ENCODE measurements at regions not wholly inside any gene's neighbourhood (a gene's known extent, or its start where the extent isn't known, plus 50 kb on each side); places are given as distances from the start of the nearest gene placed in this dataset.

GRCh38 chr11:116109228-116109627 lies 605.0 kb upstream of the CADM1 start:
- no peaks in the 10 kb centered on the region for H3K36me3 ChIP-seq
- DNase-seq: no peak
- ATAC-seq: peak in 1 of 2 donors; percentile 18

GRCh38 chr11:116108161-116108560 lies 603.9 kb upstream of the CADM1 start:
- H3K36me3 ChIP-seq: no peaks in the 10 kb centered on the region
- in situ Hi-C loops (cut with MboI; ENCODE audit: low sequenced_read_pairs in 4 of 4) (no loop called here), intact Hi-C loops (cut with DNase I; ENCODE audit: low total_unique reads) (no loop called here)
- no peaks in the 10 kb centered on the region for H3K9me3 ChIP-seq
- no peak for ATAC-seq
- no peaks in the 10 kb centered on the region for H3K27me3 ChIP-seq
- peaks cover 0 to 12% of the 10 kb centered on the region in 2 donors for H3K4me1 ChIP-seq
- TF ChIP-seq POLR2A (IDR thresholded peaks at IDR 0.05) (no peak), CTCF (IDR thresholded peaks at IDR 0.05 in 4 of 5, conservative IDR thresholded peaks at IDR 0.05 in 1 of 5) (no peak)
- no peak for DNase-seq
- no peak overlapping the region for H3K27ac ChIP-seq
- no peak overlapping the region for H3K4me3 ChIP-seq

More at GRCh38 chr11:116109228-116109627, 605.0 kb upstream of the CADM1 start:
- H3K9me3 ChIP-seq: no peaks in the 10 kb centered on the region
- in situ Hi-C loops (cut with MboI; ENCODE audit: low sequenced_read_pairs in 4 of 4): no loop called here
- no peak overlapping the region for H3K4me3 ChIP-seq
- no peak for TF ChIP-seq CTCF (IDR thresholded peaks at IDR 0.05 in 4 of 5, conservative IDR thresholded peaks at IDR 0.05 in 1 of 5)
- TF ChIP-seq POLR2A (IDR thresholded peaks at IDR 0.05): no peak
- intact Hi-C loops (cut with DNase I; ENCODE audit: low total_unique reads): no loop called here
- H3K27ac ChIP-seq: no peak overlapping the region
- H3K4me1 ChIP-seq: peaks cover 0 to 12% of the 10 kb centered on the region in 2 donors
- no peaks in the 10 kb centered on the region for H3K27me3 ChIP-seq

DNA sequence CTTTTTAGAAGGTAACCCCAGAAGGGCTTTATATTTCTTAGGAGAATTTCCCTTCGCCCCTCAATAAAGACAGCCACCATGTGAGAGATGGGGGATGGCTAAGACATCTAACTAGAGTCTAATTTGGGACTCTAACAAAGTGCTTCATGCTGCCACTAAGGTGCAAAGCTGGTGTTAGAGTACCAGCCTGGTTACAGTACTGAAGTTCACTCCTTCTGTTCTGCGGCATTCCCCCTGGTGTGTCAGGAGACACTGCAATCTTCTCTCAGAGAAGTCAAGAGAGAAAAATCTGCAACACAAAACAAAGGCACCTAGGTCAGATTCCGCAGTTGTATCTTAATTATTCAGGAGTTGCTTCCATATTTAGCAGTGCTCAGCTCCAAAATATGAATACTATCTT lies 603.0 kb upstream of the CADM1 start:
- H3K9me3 ChIP-seq: no peaks in the 10 kb centered on the region
- ATAC-seq (no peak), DNase-seq (no peak)
- no peak overlapping the region for H3K4me3 ChIP-seq
- no peak overlapping the region for H3K27ac ChIP-seq
- peaks cover 0 to 12% of the 10 kb centered on the region in 2 donors for H3K4me1 ChIP-seq
- in situ Hi-C loops (cut with MboI; ENCODE audit: low sequenced_read_pairs in 4 of 4) (no loop called here), intact Hi-C loops (cut with DNase I; ENCODE audit: low total_unique reads) (no loop called here)
- H3K36me3 ChIP-seq: no peaks in the 10 kb centered on the region
- no peaks in the 10 kb centered on the region for H3K27me3 ChIP-seq
- TF ChIP-seq CTCF (IDR thresholded peaks at IDR 0.05 in 4 of 5, conservative IDR thresholded peaks at IDR 0.05 in 1 of 5) (no peak), POLR2A (IDR thresholded peaks at IDR 0.05) (no peak)

DNA sequence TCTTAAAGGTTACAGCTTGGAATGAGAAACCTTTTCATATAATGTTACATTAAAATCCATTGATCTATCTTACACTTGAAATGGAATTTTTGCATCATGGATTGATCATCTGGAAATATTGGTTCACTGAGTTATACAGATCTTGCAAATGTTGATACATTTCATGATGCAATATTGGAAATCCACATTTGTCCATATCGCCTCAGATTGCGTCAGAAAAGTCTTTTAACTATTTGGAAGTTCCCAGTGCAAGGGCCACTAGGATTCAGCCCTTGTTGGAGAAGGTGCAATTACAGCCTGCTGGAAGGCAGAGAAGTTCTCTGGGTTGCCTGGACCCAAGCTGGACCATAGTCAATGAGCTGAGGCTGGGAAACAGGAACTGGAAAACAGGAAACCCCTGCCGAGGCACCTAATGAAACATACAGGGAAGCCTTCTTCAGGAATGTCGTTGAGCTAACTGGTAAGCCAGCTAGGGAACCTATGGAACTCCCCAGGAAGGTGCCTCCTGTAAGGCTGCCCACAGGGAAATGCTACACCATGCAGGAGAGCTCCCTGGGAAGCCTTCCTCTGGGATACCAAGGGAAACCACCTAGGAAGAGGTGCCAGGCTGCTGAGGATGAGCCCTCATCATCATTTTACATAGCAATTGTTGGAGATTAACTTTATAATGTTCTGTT lies 600.4 kb upstream of the CADM1 start:
- H3K27me3 ChIP-seq: no peaks in the 10 kb centered on the region
- H3K36me3 ChIP-seq: no peaks in the 10 kb centered on the region
- H3K27ac ChIP-seq: no peak overlapping the region
- ATAC-seq (no peak), DNase-seq (no peak)
- intact Hi-C loops (cut with DNase I; ENCODE audit: low total_unique reads) (no loop called here), in situ Hi-C loops (cut with MboI; ENCODE audit: low sequenced_read_pairs in 4 of 4) (no loop called here)
- no peaks in the 10 kb centered on the region for H3K9me3 ChIP-seq
- peaks cover 0 to 4% of the 10 kb centered on the region in 2 donors for H3K4me1 ChIP-seq
- TF ChIP-seq POLR2A (IDR thresholded peaks at IDR 0.05) (no peak), CTCF (IDR thresholded peaks at IDR 0.05 in 4 of 5, conservative IDR thresholded peaks at IDR 0.05 in 1 of 5) (no peak)
- H3K4me3 ChIP-seq: no peak overlapping the region

DNA sequence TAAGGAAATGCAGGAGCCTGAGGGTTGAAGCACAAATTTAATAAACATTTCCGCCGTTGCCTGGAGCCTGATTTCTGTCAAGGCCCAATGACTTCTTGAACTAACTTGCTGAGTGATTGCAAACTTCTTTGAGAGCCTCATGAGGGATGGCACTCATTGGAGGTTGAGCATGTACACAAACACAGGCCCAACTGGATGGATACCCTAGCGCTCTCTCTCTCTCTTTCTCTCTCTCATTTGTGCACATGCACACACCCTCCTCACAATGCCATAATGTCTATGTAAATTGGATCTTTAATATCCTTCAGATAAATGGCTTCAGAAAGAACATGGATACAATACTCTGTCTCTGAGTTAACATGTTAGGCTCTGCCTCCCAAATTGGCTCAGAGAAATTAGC lies 597.7 kb upstream of the CADM1 start:
- Histone ChIP-seq H3K36me3 (no peaks in the 10 kb centered on the region), H3K9me3 (no peaks in the 10 kb centered on the region)
- intact Hi-C loops (cut with DNase I; ENCODE audit: low total_unique reads): no loop called here

More for the DNA sequence above, 597.7 kb upstream of the CADM1 start:
- TF ChIP-seq POLR2A (IDR thresholded peaks at IDR 0.05) (no peak), CTCF (IDR thresholded peaks at IDR 0.05 in 4 of 5, conservative IDR thresholded peaks at IDR 0.05 in 1 of 5) (no peak)
- H3K4me3 ChIP-seq: no peak overlapping the region
- ATAC-seq: no peak
- in situ Hi-C loops (cut with MboI; ENCODE audit: low sequenced_read_pairs in 4 of 4): no loop called here
- DNase-seq: no peak
- no peak overlapping the region for H3K27ac ChIP-seq
- no peaks in the 10 kb centered on the region for H3K27me3 ChIP-seq
- no peaks in the 10 kb centered on the region for H3K4me1 ChIP-seq

All from gastrocnemius medialis (tissue), 4 donors.